Lower leg skin (tissue), 4 donors: ENCODE measurements at regions not wholly inside any gene's neighbourhood (a gene's known extent, or its start where the extent isn't known, plus 50 kb on each side); places are given as distances from the start of the nearest gene placed in this dataset.

ENCODE experiments used
- DNase-seq, 2 donors: peaks; one replicate each; pipeline ENCODE4 v3.0.0-alpha.2; 2019; ENCODE audit warnings: low spot score in 2 of 2
- H3K4me3 ChIP-seq: fragments of 200-600 bp; sonication (generic); 2 replicates; pipeline ENCODE4 v1.5.1; 2017; ENCODE audit warnings: mild to moderate bottlenecking, low read depth; ENCODE audit not compliant: poor library complexity, severe bottlenecking
- POLR2A ChIP-seq, 2 donors: fragments of 450-650 bp; IDR thresholded peaks; one replicate each; pipeline ENCODE4 v1.6.1; 2016 to 2017; ENCODE audit warnings: antibody characterized with exemption in 2 of 2, mild to moderate bottlenecking in 1 of 2, moderate library complexity in 1 of 2
- WGBS, 2 donors: methylation state at CpG; one replicate each; pipeline ENCODE4 v1.1.5; 2018; 5-methylcytosine and 5-hydroxymethylcytosine counted together
- intact Hi-C: fragments of 100-400 bp; cut with DNase I; formaldehyde crosslinking; loops from one replicate; pipeline ENCODE4 v1.15.0; 2023; ENCODE audit warnings: low total_unique reads
- TF ChIP-seq, protein P1 (sequence below), 3 donors: fragments of 450-650 bp; IDR thresholded peaks; one replicate each; pipeline ENCODE4 v1.5.1; 2016; ENCODE audit warnings: antibody characterized with exemption in 3 of 3, mild to moderate bottlenecking in 3 of 3, moderate library complexity in 2 of 3

DNA sequence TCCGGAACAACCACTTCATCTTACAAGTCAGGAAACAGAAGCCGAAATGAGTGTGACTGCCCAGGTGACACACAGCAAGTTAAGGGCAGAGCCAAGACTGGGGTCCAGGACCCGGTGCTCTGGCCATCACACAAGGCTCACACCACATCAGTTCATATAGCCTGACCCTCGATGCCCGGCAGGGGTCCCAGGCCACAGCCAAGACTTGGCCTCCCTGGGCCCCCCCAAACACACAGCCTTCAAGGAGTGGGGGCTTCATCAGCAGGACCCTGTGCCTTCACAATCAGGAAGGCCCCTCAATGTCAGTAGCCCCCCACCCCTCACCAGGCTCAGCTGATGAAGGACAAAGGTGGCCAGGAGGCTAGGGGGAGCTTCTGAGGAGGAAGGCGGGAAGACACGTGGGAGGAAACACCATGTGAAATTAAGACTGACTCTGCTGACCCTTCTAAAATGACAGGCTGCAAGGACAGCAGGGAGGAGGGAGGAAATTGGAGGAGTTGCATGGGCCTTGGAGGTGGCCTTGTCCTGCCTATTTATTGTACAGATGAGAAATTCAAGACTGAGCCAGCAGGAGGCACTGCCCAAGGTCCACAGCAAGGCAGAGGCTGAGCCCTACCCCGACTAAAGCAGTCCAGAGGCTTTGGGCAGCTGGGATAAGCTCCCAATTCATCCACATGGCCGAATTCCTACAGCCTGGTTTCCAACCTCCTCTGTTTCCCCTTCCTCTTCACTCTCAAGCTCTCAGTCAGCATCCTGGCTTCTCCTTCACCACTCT lies 216.1 kb upstream of the ZMIZ1 start:
- no peak overlapping the region for H3K4me3 ChIP-seq
- DNase-seq: peak in 1 of 2 donors; percentile 74
- 88 to 90% methylated on average over 9 of the region's 9 CpGs for WGBS, 2 donors
- intact Hi-C loops: no loop called here
- no peak for TF ChIP-seq POLR2A (IDR thresholded peaks at IDR 0.05)
- TF ChIP-seq, protein P1, sequence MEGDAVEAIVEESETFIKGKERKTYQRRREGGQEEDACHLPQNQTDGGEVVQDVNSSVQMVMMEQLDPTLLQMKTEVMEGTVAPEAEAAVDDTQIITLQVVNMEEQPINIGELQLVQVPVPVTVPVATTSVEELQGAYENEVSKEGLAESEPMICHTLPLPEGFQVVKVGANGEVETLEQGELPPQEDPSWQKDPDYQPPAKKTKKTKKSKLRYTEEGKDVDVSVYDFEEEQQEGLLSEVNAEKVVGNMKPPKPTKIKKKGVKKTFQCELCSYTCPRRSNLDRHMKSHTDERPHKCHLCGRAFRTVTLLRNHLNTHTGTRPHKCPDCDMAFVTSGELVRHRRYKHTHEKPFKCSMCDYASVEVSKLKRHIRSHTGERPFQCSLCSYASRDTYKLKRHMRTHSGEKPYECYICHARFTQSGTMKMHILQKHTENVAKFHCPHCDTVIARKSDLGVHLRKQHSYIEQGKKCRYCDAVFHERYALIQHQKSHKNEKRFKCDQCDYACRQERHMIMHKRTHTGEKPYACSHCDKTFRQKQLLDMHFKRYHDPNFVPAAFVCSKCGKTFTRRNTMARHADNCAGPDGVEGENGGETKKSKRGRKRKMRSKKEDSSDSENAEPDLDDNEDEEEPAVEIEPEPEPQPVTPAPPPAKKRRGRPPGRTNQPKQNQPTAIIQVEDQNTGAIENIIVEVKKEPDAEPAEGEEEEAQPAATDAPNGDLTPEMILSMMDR (IDR thresholded peaks at IDR 0.05): no peak

DNA sequence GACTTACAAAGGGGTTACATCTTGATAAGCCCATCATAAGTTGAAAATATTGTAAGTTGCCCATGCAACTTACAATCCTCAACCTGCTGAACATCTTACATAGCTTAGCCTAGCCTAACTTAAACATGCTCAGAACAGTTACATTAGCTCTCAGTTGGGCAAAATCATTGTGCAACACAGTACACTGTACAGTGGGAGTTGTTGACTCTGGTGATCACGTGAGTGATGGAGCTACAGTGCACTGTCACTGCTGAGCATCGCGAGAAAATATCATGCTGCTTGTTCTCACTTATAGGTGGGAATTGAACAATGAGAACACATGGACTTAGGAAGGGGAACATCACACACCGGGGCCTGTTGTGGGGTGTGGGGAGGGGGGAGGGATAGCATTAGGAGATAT lies 214.9 kb upstream of the ZMIZ1 start:
- no peak for DNase-seq
- intact Hi-C loops: no loop called here
- H3K4me3 ChIP-seq: no peak overlapping the region
- WGBS, 2 donors: 84 to 85% methylated on average over 4 of the region's 4 CpGs
- TF ChIP-seq, protein P1 (IDR thresholded peaks at IDR 0.05): no peak
- TF ChIP-seq POLR2A (IDR thresholded peaks at IDR 0.05): no peak

DNA sequence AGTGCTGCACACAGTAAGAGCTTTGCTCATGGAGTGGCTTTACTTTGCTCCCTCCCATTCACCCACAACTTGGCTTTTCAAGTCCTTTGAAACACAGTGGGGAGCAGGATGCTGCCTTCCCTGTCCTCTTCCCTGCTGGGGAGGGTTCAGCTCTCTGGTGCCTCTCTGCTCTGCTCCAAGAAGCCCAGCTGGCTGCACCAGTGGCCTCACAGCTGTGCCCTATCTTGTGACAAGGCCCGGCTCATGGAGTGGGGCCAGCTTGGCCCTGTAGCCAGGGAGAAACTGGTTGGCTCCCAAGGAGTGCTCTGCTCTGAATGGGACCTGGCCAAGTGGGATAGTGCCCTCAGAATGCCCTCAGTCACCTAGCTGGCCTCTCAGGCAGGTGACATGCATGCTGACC lies 212.3 kb upstream of the ZMIZ1 start:
- WGBS, 2 donors: 82 to 91% methylated on average over 1 of the region's 1 CpG
- TF ChIP-seq, protein P1 (IDR thresholded peaks at IDR 0.05): no peak
- TF ChIP-seq POLR2A (IDR thresholded peaks at IDR 0.05): no peak
- H3K4me3 ChIP-seq: no peak overlapping the region
- no peak for DNase-seq
- intact Hi-C loops: no loop called here

DNA sequence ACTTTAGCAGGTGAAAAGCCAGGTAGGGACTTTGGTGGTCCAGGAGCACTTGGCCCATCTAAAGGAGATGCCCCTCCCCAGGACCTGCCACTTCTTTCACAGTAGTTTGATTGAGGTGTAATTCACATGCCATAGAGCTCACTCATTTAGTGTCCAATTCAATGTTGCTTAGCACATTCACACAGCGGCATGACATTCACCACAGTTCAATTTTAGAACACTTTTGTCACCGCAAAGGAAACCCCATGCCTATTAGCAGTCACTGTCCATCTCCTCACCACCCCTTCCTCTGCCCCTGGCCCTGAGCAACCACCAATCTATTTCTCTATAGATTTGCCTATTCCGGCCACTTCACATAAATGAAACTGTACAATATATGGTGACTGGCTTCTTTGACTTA lies 211.6 kb upstream of the ZMIZ1 start:
- no peak overlapping the region for H3K4me3 ChIP-seq
- intact Hi-C loops: no loop called here
- WGBS, 2 donors: 97 to 99% methylated on average over 3 of the region's 3 CpGs
- DNase-seq: no peak
- TF ChIP-seq, protein P1 (IDR thresholded peaks at IDR 0.05): no peak
- no peak for TF ChIP-seq POLR2A (IDR thresholded peaks at IDR 0.05)

DNA sequence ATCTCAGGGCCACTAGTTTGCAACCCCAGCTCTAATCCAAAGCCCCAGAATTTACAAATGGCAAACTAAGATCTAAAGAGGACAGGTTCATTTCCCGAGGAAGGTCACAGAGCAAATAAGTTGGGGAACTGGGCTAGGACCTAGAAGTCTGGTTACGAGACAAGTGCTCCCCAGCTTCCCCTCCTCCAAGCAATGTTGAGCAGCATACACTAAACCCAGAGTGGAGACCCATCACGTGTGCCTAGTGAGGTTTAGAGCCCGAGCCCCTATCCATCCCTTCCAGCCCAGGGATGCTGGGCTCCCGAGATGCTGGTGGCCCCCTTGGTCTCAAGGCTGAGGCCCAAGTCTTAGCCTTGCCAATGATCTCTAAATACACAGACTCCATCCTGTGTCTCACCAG lies 209.5 kb upstream of the ZMIZ1 start:
- no peak for DNase-seq
- 87 to 93% methylated on average over 5 of the region's 5 CpGs for WGBS, 2 donors
- H3K4me3 ChIP-seq: no peak overlapping the region
- TF ChIP-seq, protein P1 (IDR thresholded peaks at IDR 0.05): no peak
- no peak for TF ChIP-seq POLR2A (IDR thresholded peaks at IDR 0.05)
- intact Hi-C loops: no loop called here

DNA sequence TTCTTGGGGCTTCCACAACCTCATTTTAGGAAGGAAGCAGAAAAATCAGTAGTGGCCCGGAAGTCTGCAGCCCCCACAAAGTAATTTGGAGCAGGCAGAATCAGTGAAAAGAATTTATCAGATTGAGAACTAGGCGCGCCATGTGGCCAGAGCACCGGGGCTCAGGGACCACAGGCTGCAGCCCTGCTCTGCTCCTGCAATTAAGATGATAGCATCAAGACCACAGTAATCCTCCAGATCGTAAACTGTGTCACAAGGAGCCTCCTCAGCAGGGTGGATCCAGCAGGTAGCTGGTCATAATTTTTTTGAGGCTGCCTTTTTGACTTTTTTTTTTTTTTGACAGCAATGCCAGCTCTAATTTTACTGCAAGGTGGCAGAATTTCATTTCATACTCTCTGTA lies 209.0 kb upstream of the ZMIZ1 start:
- intact Hi-C loops: no loop called here
- H3K4me3 ChIP-seq: no peak overlapping the region
- 75 to 83% methylated on average over 5 of the region's 5 CpGs for WGBS, 2 donors
- no peak for DNase-seq
- no peak for TF ChIP-seq POLR2A (IDR thresholded peaks at IDR 0.05)
- TF ChIP-seq, protein P1 (IDR thresholded peaks at IDR 0.05): no peak
